ENCODE measurements at regions not wholly inside any gene's neighbourhood (a gene's known extent, or its start where the extent isn't known, plus 50 kb on each side); places are given as distances from the start of the nearest gene placed in this dataset.

DNA sequence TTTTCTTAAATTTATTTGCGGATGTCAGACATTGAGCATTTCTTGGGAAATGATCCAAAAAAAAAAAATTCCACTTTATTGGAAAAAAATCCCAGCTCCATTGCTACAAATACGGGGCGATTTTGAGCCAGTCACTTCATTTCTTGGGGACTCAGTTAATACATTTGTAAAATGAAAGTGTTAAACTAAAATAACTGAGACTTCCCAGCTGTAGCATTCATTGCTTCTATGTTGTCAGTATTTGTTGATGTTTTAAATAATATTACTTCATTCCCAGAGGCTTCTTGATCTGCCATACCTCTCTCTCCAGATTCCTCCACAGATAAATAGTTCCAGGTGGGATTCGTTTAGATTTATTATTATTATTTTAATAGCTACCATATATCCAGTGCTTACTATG is 77.1 kb upstream of the HS3ST3A1 start:
- no peak for TF ChIP-seq TEAD4 (IDR thresholded peaks at IDR 0.05)
- TF ChIP-seq EP300 (IDR thresholded peaks at IDR 0.05; ENCODE audit: borderline replicate concordance), result no peak
- no peak for TF ChIP-seq CEBPB (IDR thresholded peaks at IDR 0.05)
- TF ChIP-seq RAD21 (IDR thresholded peaks at IDR 0.05; ENCODE audit: low read depth), result no peak
- TF ChIP-seq TCF12 (IDR thresholded peaks at IDR 0.05; ENCODE audit: low read depth), result no peak
- TF ChIP-seq, protein P1, sequence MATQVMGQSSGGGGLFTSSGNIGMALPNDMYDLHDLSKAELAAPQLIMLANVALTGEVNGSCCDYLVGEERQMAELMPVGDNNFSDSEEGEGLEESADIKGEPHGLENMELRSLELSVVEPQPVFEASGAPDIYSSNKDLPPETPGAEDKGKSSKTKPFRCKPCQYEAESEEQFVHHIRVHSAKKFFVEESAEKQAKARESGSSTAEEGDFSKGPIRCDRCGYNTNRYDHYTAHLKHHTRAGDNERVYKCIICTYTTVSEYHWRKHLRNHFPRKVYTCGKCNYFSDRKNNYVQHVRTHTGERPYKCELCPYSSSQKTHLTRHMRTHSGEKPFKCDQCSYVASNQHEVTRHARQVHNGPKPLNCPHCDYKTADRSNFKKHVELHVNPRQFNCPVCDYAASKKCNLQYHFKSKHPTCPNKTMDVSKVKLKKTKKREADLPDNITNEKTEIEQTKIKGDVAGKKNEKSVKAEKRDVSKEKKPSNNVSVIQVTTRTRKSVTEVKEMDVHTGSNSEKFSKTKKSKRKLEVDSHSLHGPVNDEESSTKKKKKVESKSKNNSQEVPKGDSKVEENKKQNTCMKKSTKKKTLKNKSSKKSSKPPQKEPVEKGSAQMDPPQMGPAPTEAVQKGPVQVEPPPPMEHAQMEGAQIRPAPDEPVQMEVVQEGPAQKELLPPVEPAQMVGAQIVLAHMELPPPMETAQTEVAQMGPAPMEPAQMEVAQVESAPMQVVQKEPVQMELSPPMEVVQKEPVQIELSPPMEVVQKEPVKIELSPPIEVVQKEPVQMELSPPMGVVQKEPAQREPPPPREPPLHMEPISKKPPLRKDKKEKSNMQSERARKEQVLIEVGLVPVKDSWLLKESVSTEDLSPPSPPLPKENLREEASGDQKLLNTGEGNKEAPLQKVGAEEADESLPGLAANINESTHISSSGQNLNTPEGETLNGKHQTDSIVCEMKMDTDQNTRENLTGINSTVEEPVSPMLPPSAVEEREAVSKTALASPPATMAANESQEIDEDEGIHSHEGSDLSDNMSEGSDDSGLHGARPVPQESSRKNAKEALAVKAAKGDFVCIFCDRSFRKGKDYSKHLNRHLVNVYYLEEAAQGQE (IDR thresholded peaks at IDR 0.05; ENCODE audit: low read depth), result no peak
- TF ChIP-seq YY1 (IDR thresholded peaks at IDR 0.05; ENCODE audit: low read depth), result no peak
